G401 (cell line): ENCODE measurements at regions not wholly inside any gene's neighbourhood (a gene's known extent, or its start where the extent isn't known, plus 50 kb on each side); places are given as distances from the start of the nearest gene placed in this dataset.
"Not testable (repeated sequence)": the region's sequence is repeated elsewhere in the genome, so short reads cannot be mapped to it uniquely, and the experiment has no call there.

Experiments
- DNase-seq: peaks from one replicate; pipeline ENCODE4 v3.0.0-alpha.2; 2015; ENCODE audit warnings: low spot score
- in situ Hi-C: cut with HindIII; loops from 2 replicates; pipeline ENCODE4 v1.10.0; 2016; ENCODE audit warnings: low sequenced_read_pairs, mixed read lengths

DNA sequence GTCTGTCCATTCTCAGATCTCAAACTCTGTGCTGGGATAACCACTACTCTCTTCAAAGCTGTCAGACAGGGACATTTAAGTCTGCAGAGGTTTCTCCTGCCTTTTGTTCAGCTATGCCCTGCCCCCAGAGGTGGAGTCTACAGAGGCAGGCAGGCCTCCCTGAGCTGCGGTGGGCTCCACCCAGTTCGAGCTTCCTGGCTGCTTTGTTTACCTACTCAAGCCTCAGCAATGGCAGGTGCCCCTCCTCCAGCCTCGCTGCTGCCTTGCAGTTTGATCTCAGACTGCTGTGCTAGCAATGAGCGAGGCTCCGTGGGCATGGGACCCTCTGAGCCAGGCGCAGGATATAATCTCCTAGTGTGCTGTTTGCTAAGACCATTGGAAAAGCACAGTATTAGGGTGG is 53.1 kb upstream of the HUNK start:
- DNase-seq, in situ Hi-C loops: not testable (repeated sequence)

DNA sequence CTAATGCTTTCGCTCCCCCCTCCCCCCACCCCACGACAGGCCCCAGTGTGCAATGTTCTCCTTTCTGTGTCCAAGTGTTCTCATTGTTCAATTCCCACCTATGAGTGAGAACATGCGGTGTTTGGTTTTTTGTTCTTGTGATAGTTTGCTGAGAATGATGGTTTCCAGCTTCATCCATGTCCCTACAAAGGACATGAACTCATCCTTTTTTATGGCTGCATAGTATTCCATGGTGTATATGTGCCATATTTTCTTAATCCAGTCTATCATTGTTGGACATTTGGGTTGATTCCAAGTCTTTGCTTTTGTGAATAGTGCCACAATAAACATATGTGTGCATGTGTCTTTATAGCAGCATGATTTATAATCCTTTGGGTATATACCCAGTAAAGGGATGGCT is 58.5 kb upstream of the HUNK start:
- DNase-seq, in situ Hi-C loops: not testable (repeated sequence)

DNA sequence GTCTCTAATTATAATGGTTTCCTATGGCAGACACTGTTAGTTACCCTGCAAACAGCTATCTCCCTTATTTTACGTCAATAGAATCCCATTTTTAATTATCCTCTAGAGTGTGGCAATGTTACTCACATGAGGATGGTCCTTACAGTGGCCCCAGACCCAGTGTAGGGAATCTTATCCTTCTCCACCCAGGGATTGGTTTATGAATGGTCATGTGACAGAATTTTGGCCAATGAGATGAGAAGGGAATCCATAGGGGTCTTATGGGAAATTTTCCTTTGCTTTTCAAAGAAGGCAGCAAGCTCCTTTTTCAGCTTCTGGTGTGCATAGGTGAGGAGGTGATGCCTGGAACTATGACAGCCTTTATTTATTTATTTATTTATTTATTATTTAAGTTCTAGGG is 59.0 kb upstream of the HUNK start:
- no peak for DNase-seq
- in situ Hi-C loops: no loop called here

DNA sequence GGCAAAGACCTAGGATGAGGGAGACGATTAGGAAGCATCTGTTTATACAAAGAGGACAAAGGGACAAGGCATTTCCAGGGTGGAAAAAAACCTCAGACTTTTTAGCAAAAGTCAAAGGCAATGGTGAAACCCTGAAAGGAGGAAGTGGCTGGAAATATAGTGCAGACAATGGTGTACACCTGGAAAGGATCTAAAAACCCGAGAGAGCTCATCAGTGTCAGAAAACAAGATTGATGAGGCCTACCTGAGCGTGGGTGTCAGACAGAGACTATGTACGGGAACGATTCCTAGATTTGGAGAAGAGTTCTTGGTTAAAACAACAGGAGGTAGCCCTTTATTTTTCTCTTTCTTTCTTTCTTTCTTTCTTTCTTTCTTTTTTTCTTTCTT is 68.8 kb upstream of the HUNK start:
- no peak for DNase-seq
- in situ Hi-C loops: no loop called here

- no peak for DNase-seq
- in situ Hi-C loops: no loop called here
Measured at GRCh38 chr21:31803039-31804007, 69.5 kb upstream of the HUNK start.

DNA sequence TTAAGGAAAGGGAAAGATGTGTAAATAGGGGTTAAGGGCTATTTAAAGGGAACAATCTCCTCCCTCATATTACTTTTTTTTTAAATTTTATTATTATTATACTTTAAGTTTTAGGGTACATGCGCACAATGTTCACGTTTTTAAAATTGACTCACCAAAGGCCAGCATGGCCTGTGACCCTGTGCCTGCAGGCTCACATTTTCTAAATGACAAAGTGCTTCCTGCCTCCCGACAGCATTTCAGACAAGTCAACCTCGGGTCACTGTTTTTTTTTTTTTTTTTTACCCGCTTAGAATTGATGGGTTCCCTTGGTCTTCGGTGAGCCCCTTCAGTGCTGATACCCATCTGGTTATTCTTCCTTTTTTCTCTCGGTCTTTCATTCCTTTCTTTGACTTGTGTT is 70.4 kb upstream of the SCAF4 start:
- in situ Hi-C loops: no loop called here
- DNase-seq: no peak

DNA sequence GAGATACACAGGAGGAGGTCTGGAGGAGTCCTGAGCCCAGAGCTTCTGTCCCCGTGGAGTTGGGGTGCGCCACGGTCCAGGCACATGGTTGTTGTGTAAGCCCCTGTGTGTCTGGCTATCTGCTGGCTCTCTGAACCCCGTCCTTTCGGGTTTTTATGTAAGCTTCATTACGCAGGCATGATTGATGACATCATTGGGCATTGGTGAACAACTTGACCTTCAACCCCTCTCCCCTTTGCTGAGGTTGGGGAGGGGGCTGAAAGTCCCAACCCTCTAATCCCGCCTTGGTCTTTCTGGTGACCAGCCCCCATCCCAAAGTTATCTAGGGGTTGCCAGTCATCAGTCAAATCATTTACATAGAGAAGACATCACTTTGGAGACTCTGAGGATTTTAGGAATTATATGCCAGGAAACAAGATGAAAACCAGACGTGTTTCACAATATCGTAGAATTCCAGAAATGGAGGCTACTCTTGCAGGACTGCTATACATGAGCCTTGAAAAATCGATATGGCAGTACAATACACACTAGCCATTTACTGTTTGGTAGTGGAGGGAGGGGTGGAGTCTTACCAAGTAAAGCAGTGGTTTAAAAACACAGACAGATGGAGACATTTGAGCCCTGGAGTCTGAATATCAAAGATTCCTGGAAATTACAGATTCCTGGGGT is 69.8 kb upstream of the SCAF4 start:
- DNase-seq: no peak
- in situ Hi-C loops: no loop called here

DNA sequence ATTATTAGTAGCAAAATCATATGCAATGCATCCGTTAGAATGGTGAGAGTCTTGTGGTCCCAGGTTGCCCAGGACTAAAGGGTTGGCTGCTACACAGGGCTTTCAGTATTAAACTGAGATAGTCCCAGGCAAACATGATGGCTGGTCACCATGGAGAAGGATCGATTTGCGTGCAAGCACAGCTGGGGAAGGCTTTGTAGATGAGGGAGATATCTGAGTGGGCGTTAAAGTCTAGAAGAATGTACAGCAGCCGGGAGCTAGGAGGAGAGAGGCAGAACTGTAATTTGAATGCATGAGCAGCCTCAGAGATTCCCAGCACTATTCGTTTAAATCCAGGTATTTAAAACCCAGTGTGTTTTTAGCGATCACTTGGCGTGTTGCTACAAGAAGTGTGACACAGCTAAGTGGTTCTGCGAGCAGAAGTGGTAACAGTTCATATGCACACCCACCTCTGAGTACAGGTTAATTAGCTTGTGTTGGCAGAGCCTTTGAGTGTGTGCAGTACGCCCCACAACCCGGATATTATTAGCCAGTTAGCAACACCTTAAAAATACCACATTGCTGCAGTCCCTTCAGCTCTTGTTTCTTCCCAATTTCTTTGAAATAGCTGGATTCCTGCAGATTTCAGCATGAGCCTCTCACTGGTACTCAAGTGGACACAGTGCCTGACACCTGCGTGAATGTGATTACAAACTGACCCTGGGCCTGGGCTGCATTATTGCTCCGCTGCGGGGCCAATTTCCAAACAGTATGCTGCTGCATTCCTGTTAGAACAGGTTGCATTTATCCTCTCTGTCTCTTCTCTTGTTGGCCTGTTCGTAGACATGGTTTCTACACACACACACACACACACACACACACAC is 67.2 kb upstream of the SCAF4 start:
- in situ Hi-C loops: no loop called here
- DNase-seq: no peak

DNA sequence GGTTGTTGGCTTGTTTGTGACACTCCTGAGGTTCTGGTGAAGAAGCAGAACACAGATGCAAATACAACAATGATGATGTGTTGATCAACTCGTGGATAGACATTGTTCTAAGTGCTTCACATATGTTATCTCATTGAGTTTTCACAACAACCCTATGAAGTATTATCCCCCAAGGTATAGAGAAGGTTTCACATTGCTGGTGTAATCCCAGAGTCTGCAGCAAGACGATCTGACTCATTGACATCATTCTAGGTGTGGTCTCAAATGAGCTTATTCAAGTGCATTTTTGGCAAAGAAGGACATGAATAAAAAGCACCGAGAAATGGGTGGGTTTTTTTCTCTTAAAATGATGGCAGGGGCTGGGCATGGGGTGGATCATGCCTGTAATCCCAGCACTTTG is 64.1 kb upstream of the SCAF4 start:
- no peak for DNase-seq
- in situ Hi-C loops: no loop called here

DNA sequence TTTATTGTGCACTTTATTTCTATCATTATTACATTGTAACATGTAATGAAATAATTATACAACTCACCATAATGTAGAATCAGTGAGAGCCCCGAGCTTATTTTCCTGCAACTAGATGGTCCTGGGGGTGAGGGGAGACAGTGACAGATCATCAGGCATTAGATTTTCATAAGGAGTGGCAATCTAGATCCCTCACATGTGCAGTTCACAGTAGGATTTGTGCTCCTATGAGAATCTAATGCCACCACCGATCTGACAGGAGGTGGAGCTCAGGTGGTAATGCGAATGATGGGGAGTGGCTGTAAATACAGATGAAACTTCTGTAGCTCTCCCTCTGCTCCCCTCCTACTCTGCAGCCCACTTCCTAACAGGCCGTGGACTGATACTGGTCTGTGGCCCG is 58.5 kb upstream of the SCAF4 start:
- in situ Hi-C loops, DNase-seq: not testable (repeated sequence)

DNA sequence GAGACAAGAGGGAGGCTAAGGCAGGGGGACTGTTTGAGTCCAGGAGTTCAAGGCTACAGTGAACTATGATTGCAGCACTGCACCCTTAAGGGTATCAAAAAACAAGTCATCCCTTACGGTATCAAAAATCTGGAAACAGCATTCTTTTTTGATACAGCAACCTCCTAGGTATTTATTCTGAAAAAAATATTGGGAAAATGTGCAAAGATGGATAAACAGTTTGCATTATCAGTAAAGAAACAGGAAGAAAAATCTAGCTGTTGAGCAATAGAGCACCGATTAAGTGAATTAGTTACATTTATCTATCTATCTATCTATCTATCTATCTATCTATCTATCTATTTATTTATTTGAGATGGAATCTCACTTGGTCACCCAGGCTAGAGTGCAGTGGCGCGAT is 56.7 kb upstream of the SCAF4 start:
- in situ Hi-C loops: no loop called here
- DNase-seq: no peak

GRCh38 chr21:31787691-31788090 is 55.8 kb upstream of the SCAF4 start:
- DNase-seq, in situ Hi-C loops: not testable (repeated sequence)

DNA sequence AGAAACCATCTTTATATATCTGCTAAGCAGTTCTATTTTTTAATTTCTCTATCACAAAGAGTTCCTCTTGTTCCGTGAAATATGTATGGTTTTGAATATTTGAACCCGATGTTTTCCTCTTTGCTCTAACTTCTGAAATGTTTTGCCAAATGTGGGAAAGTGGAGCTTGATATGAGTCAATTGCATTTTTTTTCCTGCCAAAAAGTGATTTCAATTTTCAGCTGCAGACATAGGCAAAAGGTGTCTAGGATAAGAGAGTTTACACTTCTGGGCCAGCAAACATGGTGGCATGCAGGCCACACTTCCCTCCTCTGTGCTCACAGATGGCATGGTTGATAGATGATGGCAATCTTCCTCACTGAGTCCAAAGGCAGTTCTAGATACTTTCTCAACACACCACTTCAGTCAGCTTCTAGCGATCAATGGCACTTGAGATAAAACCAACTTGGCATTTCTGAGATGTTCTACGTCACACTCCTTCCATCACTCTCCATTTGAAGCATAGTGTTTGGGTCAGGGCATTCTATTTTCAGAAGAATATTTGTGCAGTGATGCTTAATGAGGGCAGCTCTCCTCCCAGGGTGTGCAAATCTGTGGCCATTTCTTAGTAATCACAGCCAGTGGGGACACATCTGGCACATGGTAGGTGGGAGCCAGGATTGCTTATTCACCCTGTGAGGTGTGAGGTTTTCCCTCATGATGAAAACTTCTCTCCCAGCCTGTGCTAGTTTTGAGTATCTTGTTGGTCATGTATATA is 54.4 kb upstream of the SCAF4 start:
- DNase-seq: no peak
- in situ Hi-C loops: no loop called here

DNA sequence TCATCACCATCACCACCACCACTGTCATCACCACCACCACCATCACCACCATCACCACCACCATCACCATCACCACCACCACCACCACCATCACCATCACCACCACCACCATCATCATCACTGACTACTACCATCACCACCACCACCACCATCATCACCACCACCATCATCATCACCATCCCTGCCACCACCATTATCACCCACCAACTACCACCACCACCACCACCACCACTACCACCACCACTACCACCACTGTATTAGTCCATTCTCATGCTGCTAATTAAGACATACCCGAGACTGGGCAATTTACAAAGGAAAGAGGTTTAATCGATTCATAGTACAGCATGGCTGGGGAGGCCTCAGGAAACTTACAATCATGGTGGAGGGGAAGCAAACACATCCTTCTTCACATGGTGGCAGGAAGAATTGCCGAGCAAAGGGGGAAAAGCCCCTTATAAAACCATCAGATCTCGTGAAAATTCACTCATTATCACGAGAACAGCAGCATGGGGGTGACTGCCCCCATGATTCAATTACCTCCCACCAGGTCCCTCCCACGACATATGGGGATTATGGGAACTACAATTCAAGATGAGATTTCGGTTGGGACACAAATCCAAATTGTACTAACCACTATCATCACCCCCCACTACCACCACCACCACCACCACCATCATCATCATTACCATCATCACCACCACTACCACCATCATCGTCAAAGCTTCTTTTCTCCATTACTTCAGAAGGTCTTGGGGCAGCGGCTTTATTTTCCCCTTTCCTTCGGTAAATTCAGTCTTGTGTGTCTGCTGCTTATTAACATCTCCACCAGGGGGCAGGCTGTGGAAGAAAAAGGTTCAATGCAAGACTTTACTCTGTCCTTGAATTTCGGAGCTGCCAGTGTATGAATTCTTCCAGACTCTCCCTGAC is 53.6 kb upstream of the SCAF4 start:
- in situ Hi-C loops: not testable (repeated sequence)
- DNase-seq: peak; percentile 74

DNA sequence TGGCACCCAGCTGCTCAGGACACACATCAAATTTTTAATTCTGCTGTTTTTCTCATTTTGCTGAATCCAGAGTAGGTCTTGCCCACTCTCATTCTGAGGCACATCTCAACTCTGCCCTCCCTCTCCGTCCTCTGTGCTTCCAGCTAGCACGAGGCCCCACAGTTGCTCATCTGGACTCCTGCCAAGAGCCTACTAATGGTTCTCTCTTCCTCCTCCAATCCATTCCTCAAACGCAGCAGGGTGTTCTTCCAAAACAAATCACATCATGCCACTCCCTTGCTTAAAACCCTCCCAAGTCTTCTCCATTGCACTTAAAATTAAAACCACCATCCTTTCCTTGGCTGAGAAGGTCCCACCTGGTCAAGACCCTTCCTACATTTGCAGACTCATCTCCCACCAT is 49.8 kb upstream of the SCAF4 start:
- in situ Hi-C loops: no loop called here
- DNase-seq: peak; percentile 4
